ENCODE measurements at regions not wholly inside any gene's neighbourhood (a gene's known extent, or its start where the extent isn't known, plus 50 kb on each side); places are given as distances from the start of the nearest gene placed in this dataset.

DNA sequence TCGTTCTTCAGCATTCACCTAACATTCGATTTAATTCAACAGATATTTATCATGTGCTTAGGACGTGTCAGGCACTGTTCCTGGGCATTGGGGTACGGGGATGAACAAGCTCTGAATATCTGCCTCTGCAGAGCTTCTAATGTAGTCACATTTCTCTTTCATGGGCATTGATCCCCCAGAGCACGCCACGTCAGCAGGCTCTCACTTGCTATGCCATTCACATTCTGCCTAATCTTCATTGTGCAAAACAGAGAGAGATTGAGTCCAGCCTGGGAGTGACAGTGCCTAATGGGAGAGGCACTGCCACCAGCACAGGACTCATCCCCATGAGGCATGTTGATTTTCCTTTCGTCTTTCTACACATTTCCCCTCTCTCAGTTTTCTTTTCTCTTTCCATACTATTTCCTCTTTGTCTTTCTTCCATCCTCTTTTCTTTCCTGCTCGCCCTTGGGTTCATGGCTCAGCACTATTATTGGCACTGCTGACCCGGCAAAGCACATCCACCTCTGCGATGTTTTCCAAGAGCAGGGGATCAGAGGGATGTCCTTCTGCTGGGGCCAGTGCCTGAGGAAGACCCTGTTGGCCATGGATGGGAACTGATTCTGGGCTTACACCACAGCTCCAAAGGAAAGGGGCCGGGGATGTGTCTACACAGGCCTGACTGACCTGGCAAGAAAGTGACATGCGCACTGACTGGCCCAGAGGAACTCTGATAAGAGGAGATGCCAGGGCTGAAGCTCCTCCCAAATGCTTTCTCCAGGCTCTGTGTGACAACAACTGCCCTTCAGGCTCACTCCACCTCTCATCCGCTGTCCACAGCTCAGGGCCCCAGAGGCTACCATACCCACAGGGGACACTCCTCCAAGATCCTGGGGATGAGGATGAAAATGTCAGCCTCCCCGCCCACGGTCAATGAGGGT, 195.9 kb downstream of the TOMM20 start:
- TF ChIP-seq CTCF (IDR thresholded peaks at IDR 0.05; ENCODE audit: extremely low read depth, missing control alignments) = no peak
- DNase-seq (ENCODE audit: low spot score) = no peak

- DNase-seq (ENCODE audit: low spot score) = no peak
- TF ChIP-seq CTCF (IDR thresholded peaks at IDR 0.05; ENCODE audit: extremely low read depth, missing control alignments) = no peak
Observed at GRCh38 chr1:234932106-234932505, 196.5 kb downstream of the TOMM20 start.

- no peak for TF ChIP-seq CTCF (IDR thresholded peaks at IDR 0.05; ENCODE audit: extremely low read depth, missing control alignments)
- DNase-seq (ENCODE audit: low spot score) = no peak
Observed at GRCh38 chr1:234931404-234931973, 197.1 kb downstream of the TOMM20 start.

GRCh38 chr1:234929369-234929768, 199.3 kb downstream of the TOMM20 start:
- DNase-seq (ENCODE audit: low spot score) = no peak
- no peak for TF ChIP-seq CTCF (IDR thresholded peaks at IDR 0.05; ENCODE audit: extremely low read depth, missing control alignments)

DNA sequence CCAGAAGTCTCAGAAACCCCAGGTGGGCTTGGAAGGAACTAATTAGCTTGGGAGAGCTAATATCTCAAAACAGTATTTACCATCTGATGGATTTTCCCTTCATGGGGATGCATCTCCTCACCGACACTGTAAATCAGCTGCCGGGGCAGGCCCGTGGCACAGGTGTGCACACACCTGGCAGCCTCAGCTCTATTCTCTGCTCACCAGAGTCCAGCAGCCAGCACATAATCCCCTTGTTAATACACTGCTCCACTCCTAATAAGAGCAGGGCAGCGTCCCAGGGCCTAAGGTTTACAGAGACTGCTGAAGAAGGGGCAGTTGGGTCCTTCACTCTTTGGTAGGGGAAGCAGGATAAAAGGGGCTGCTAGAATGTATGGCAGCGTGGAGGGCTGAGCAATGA, 200.0 kb downstream of the TOMM20 start:
- no peak for TF ChIP-seq CTCF (IDR thresholded peaks at IDR 0.05; ENCODE audit: extremely low read depth, missing control alignments)

GRCh38 chr1:234927971-234928640, 200.5 kb downstream of the TOMM20 start:
- no peak for DNase-seq (ENCODE audit: low spot score)
- TF ChIP-seq CTCF (IDR thresholded peaks at IDR 0.05; ENCODE audit: extremely low read depth, missing control alignments) = no peak

More for the DNA sequence above, 200.0 kb downstream of the TOMM20 start:
- DNase-seq (ENCODE audit: low spot score) = no peak
